ENCODE measurements at regions not wholly inside any gene's neighbourhood (a gene's known extent, or its start where the extent isn't known, plus 50 kb on each side); places are given as distances from the start of the nearest gene placed in this dataset.

- 41 to 53% methylated on average over 2 of the region's 2 CpGs for WGBS, 2 donors
- no peak for ATAC-seq
- TF ChIP-seq POLR2A (IDR thresholded peaks at IDR 0.05), result no peak
- no peak for TF ChIP-seq CTCF (IDR thresholded peaks at IDR 0.05)
- no peaks in the 10 kb centered on the region for H3K36me3 ChIP-seq (replicated peaks in 1 of 2; ENCODE audit: insufficient read depth in 1 of 2, low read depth in 2 of 2)
- no peaks in the 10 kb centered on the region for H3K27me3 ChIP-seq
- H3K4me1 ChIP-seq, result no peaks in the 10 kb centered on the region
- H3K4me3 ChIP-seq, result no peak overlapping the region
- intact Hi-C loops (cut with DNase I), result no loop called here
- H3K9me3 ChIP-seq, result peaks cover 0 to 4% (median 0%) of the 10 kb centered on the region in 3 donors
- no peak for DNase-seq
- H3K27ac ChIP-seq, result no peak overlapping the region
Observed at GRCh38 chr5:164383662-164384061, 878.2 kb downstream of the MAT2B start.

- ATAC-seq, result no peak
- intact Hi-C loops (cut with DNase I), result no loop called here
- Histone ChIP-seq H3K27me3 (no peaks in the 10 kb centered on the region), H3K36me3 (replicated peaks in 1 of 2; ENCODE audit: insufficient read depth in 1 of 2, low read depth in 2 of 2) (no peaks in the 10 kb centered on the region), H3K27ac (no peak overlapping the region), H3K4me3 (no peak overlapping the region), H3K9me3 (no peaks in the 10 kb centered on the region), H3K4me1 (no peaks in the 10 kb centered on the region)
- no peak for DNase-seq
- TF ChIP-seq CTCF (IDR thresholded peaks at IDR 0.05), result no peak
- no peak for TF ChIP-seq POLR2A (IDR thresholded peaks at IDR 0.05)
Observed at GRCh38 chr5:164392531-164392930, 887.1 kb downstream of the MAT2B start.

GRCh38 chr5:164394686-164395194, 889.3 kb downstream of the MAT2B start:
- TF ChIP-seq POLR2A (IDR thresholded peaks at IDR 0.05) (no peak), CTCF (IDR thresholded peaks at IDR 0.05) (no peak)
- Histone ChIP-seq H3K9me3 (no peaks in the 10 kb centered on the region), H3K27me3 (no peaks in the 10 kb centered on the region), H3K36me3 (replicated peaks in 1 of 2; ENCODE audit: insufficient read depth in 1 of 2, low read depth in 2 of 2) (no peaks in the 10 kb centered on the region), H3K27ac (no peak overlapping the region), H3K4me1 (no peaks in the 10 kb centered on the region), H3K4me3 (no peak overlapping the region)
- ATAC-seq, result no peak
- DNase-seq, result no peak
- intact Hi-C loops (cut with DNase I), result no loop called here
- WGBS, 2 donors, result 58% methylated on average over 5 of the region's 5 CpGs

- TF ChIP-seq POLR2A (IDR thresholded peaks at IDR 0.05) (no peak), CTCF (IDR thresholded peaks at IDR 0.05) (no peak)
- intact Hi-C loops (cut with DNase I), result no loop called here
- ATAC-seq, result no peak
- Histone ChIP-seq H3K4me1 (no peaks in the 10 kb centered on the region), H3K27ac (no peak overlapping the region), H3K27me3 (no peaks in the 10 kb centered on the region), H3K9me3 (no peaks in the 10 kb centered on the region), H3K4me3 (no peak overlapping the region), H3K36me3 (replicated peaks in 1 of 2; ENCODE audit: insufficient read depth in 1 of 2, low read depth in 2 of 2) (no peaks in the 10 kb centered on the region)
- WGBS, 2 donors, result 67 to 75% methylated on average over 1 of the region's 1 CpG
- no peak for DNase-seq
Observed at GRCh38 chr5:164412531-164412930, 907.1 kb downstream of the MAT2B start.

- H3K4me1 ChIP-seq, result no peaks in the 10 kb centered on the region
- H3K27me3 ChIP-seq, result no peaks in the 10 kb centered on the region
- intact Hi-C loops (cut with DNase I), result no loop called here
- H3K27ac ChIP-seq, result no peak overlapping the region
- no peak overlapping the region for H3K4me3 ChIP-seq
- TF ChIP-seq CTCF (IDR thresholded peaks at IDR 0.05) (no peak), POLR2A (IDR thresholded peaks at IDR 0.05) (no peak)
- ATAC-seq, result no peak
- H3K36me3 ChIP-seq (replicated peaks in 1 of 2; ENCODE audit: insufficient read depth in 1 of 2, low read depth in 2 of 2), result no peaks in the 10 kb centered on the region
- DNase-seq, result no peak
- 83 to 88% methylated on average over 2 of the region's 2 CpGs for WGBS, 2 donors
- H3K9me3 ChIP-seq, result no peaks in the 10 kb centered on the region
Observed at GRCh38 chr5:164420161-164420560, 914.7 kb downstream of the MAT2B start.
